GM12874 (cell line): ENCODE measurements at regions not wholly inside any gene's neighbourhood (a gene's known extent, or its start where the extent isn't known, plus 50 kb on each side); places are given as distances from the start of the nearest gene placed in this dataset.

Experiments
- CTCF ChIP-seq: IDR thresholded peaks from 2 replicates; pipeline ENCODE4 v1.5.1; 2011; ENCODE audit warnings: low read depth, mild to moderate bottlenecking, control low read depth, low read length, moderate library complexity; ENCODE audit not compliant: insufficient read depth

GRCh38 chr2:64923385-64923710 lies 65.9 kb upstream of the SLC1A4 start:
- TF ChIP-seq CTCF = no peak

GRCh38 chr2:64924170-64924934 lies 64.8 kb upstream of the SLC1A4 start:
- no peak for TF ChIP-seq CTCF

DNA sequence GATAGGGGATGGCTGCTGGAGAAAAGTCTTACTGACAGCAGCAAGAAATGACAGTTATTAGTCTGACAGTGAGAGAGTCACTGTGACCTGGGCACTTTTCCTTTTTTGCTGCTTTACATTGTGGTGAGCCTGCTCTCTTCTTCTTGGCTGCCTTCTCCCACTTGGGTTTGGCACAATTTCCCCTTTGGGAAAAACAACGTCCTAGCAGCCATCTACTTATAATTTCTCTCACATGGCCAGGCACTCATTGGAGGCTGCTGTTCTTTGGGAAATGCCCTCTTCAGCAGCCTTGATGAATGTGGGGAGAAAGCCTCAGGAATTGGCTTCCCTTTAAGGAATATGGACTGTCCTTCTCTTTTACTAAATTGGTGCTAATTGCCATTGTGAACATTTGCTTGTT lies 60.4 kb upstream of the SLC1A4 start:
- TF ChIP-seq CTCF = no peak

GRCh38 chr2:64929333-64929732 lies 59.9 kb upstream of the SLC1A4 start:
- no peak for TF ChIP-seq CTCF

GRCh38 chr2:64930258-64930671 lies 58.9 kb upstream of the SLC1A4 start:
- TF ChIP-seq CTCF = no peak

- no peak for TF ChIP-seq CTCF
Measured at GRCh38 chr2:64931246-64932115, 57.7 kb upstream of the SLC1A4 start.

GRCh38 chr2:64932116-64932370 lies 57.2 kb upstream of the SLC1A4 start:
- no peak for TF ChIP-seq CTCF
